ENCODE measurements at regions not wholly inside any gene's neighbourhood (a gene's known extent, or its start where the extent isn't known, plus 50 kb on each side); places are given as distances from the start of the nearest gene placed in this dataset.

DNA sequence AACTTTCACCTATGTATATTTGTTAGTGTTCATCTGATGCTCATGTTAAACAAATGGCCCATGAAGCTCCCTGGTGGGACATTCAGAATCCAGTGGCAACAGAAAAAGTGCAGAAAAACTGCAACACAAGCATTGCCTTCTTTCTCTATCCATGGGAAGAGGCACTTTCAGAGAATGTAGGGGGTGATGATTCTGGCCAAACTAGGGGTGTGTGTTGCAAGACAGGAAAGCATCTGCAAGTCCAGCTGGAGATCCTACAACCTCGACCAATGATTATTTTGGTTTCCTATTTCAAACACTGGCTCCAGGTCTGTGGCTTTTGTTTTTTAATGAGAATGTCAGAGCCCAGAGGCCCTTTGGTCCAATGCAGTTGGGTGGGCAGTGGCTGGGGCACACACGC lies 198.7 kb downstream of the CXCL12 start:
- TF ChIP-seq, protein P1, sequence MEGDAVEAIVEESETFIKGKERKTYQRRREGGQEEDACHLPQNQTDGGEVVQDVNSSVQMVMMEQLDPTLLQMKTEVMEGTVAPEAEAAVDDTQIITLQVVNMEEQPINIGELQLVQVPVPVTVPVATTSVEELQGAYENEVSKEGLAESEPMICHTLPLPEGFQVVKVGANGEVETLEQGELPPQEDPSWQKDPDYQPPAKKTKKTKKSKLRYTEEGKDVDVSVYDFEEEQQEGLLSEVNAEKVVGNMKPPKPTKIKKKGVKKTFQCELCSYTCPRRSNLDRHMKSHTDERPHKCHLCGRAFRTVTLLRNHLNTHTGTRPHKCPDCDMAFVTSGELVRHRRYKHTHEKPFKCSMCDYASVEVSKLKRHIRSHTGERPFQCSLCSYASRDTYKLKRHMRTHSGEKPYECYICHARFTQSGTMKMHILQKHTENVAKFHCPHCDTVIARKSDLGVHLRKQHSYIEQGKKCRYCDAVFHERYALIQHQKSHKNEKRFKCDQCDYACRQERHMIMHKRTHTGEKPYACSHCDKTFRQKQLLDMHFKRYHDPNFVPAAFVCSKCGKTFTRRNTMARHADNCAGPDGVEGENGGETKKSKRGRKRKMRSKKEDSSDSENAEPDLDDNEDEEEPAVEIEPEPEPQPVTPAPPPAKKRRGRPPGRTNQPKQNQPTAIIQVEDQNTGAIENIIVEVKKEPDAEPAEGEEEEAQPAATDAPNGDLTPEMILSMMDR (conservative IDR thresholded peaks at IDR 0.05), result no peak
- no peak for TF ChIP-seq EZH2 (IDR thresholded peaks at IDR 0.05; ENCODE audit: low read depth)

Measured in PC-9 (cell line).